Parathyroid adenoma (tissue), 2 donors: ENCODE measurements at regions not wholly inside any gene's neighbourhood (a gene's known extent, or its start where the extent isn't known, plus 50 kb on each side); places are given as distances from the start of the nearest gene placed in this dataset.

Experiments
- H2AFZ ChIP-seq: fragments of 300-600 bp; sonication (generic); one replicate; pipeline ENCODE4 v1.7.0; 2017; ENCODE audit warnings: antibody characterized with exemption, mild to moderate bottlenecking
- H3K27ac ChIP-seq: fragments of 300-600 bp; sonication (generic); one replicate; pipeline ENCODE4 v1.7.0; 2017
- H3K27me3 ChIP-seq: fragments of 300-600 bp; sonication (generic); one replicate; pipeline ENCODE4 v1.7.0; 2017; ENCODE audit warnings: low read length; ENCODE audit not compliant: control insufficient read depth, insufficient read depth
- H3K36me3 ChIP-seq: fragments of 300-600 bp; sonication (generic); one replicate; pipeline ENCODE4 v1.7.0; 2017; ENCODE audit warnings: low read length; ENCODE audit not compliant: control insufficient read depth, insufficient read depth
- H3K4me1 ChIP-seq: fragments of 300-600 bp; sonication (generic); one replicate; pipeline ENCODE4 v1.7.0; 2017; ENCODE audit warnings: control low read depth
- H3K4me2 ChIP-seq: fragments of 300-600 bp; sonication (generic); one replicate; pipeline ENCODE4 v1.7.0; 2017; ENCODE audit warnings: low read length
- H3K4me3 ChIP-seq: fragments of 300-600 bp; sonication (generic); one replicate; pipeline ENCODE4 v1.7.0; 2017; ENCODE audit warnings: low read depth, low read length
- H3K79me2 ChIP-seq: fragments of 300-600 bp; sonication (generic); one replicate; pipeline ENCODE4 v1.7.0; 2017; ENCODE audit warnings: control low read depth
- H3K9ac ChIP-seq: fragments of 300-600 bp; sonication (generic); one replicate; pipeline ENCODE4 v1.7.0; 2017; ENCODE audit warnings: mild to moderate bottlenecking
- H3K9me3 ChIP-seq: fragments of 300-600 bp; sonication (generic); one replicate; pipeline ENCODE4 v1.7.0; 2017; ENCODE audit warnings: low read length; ENCODE audit not compliant: control insufficient read depth
- TF ChIP-seq, protein P1 (sequence below): fragments of 300-600 bp; sonication (generic); IDR thresholded peaks from one replicate; pipeline ENCODE4 v1.7.0; 2017; ENCODE audit warnings: antibody characterized with exemption, mild to moderate bottlenecking
- donor health status: primary hyperparathyroidism.

DNA sequence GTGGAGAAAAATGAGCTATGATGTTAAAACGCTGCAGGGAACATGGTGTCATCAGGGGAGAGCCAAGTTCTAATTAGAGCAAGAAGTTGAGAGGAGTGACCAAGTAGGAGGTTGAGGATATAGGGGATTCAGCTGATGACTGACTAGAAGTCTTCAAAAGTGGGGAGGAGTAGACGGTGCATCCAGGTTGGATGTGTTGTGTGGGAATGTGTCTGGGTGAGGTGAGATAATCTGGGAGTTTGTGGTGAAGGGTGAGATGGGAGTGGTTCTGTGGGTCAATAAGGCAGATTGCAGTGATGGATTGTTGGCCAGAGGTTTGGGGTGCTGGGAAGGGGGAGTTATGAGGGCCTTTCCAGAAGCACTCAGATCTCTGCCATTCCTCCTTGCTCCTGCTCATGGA lies 72.0 kb upstream of the IRF2BP2 start:
- Histone ChIP-seq H3K4me2 (no peak overlapping the region), H3K9me3 (no peaks in the 10 kb centered on the region), H3K27ac (no peak overlapping the region), H2AFZ (no peak overlapping the region), H3K4me1 (no peaks in the 10 kb centered on the region), H3K27me3 (no peaks in the 10 kb centered on the region), H3K79me2 (no peaks in the 10 kb centered on the region), H3K9ac (no peak overlapping the region), H3K4me3 (no peak overlapping the region), H3K36me3 (no peaks in the 10 kb centered on the region)
- TF ChIP-seq, protein P1, sequence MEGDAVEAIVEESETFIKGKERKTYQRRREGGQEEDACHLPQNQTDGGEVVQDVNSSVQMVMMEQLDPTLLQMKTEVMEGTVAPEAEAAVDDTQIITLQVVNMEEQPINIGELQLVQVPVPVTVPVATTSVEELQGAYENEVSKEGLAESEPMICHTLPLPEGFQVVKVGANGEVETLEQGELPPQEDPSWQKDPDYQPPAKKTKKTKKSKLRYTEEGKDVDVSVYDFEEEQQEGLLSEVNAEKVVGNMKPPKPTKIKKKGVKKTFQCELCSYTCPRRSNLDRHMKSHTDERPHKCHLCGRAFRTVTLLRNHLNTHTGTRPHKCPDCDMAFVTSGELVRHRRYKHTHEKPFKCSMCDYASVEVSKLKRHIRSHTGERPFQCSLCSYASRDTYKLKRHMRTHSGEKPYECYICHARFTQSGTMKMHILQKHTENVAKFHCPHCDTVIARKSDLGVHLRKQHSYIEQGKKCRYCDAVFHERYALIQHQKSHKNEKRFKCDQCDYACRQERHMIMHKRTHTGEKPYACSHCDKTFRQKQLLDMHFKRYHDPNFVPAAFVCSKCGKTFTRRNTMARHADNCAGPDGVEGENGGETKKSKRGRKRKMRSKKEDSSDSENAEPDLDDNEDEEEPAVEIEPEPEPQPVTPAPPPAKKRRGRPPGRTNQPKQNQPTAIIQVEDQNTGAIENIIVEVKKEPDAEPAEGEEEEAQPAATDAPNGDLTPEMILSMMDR, result no peak

DNA sequence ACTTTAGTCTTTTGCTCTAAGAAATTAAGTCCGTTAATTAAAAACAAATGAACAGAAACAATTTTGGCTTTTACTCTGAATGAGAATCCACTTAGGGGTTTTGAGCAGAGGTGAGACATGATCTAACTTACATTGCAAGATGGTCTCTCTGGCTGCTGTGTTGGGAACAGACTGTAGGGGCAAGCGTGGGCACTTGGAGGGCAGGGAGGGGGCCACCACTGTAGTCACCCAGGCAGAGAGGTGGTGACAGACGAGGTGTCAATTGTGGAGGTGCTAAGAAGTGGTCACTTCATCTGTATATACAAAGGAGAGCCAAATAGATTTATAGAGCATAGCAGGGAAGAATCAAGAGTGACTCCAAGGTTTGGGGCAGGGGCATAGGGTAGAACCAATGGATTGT lies 71.1 kb upstream of the IRF2BP2 start:
- no peaks in the 10 kb centered on the region for H3K4me1 ChIP-seq
- no peaks in the 10 kb centered on the region for H3K36me3 ChIP-seq
- no peaks in the 10 kb centered on the region for H3K27me3 ChIP-seq
- H3K9me3 ChIP-seq, result no peaks in the 10 kb centered on the region
- TF ChIP-seq, protein P1, result no peak
- H3K4me3 ChIP-seq, result no peak overlapping the region
- no peak overlapping the region for H3K27ac ChIP-seq
- no peak overlapping the region for H2AFZ ChIP-seq
- no peaks in the 10 kb centered on the region for H3K79me2 ChIP-seq
- no peak overlapping the region for H3K4me2 ChIP-seq
- no peak overlapping the region for H3K9ac ChIP-seq

DNA sequence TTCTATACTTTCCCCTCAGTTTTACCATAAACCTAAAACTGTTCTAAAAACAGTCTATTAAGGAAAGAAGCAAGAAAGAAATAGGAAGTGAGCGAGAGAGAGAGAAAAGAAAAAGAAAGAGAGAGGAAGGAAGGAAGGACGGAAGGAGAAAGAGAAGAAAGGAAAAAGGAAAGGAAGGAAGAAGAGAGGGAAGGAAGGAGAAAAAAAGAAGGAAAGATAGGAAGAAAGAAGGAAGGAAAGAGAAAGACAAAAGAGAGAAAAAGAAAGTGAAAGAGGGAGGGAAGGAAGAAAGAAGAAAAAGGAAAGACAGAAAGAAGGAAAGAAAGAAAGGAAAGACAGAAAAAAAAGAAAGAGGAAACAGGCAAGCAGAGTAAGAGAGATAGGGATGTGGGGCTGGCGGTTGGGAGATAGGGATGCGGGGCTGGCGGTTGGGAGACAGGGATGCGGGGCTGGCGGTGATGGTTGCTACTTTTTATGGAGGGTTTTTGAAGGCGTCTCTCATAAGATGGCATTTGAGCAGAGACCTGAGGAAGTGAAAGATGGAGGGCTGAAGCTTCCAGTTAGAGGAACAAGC lies 70.4 kb upstream of the IRF2BP2 start:
- TF ChIP-seq, protein P1, result no peak
- Histone ChIP-seq H3K4me2 (no peak overlapping the region), H3K9ac (no peak overlapping the region), H3K36me3 (no peaks in the 10 kb centered on the region), H3K4me1 (no peaks in the 10 kb centered on the region), H3K9me3 (no peaks in the 10 kb centered on the region), H3K27me3 (no peaks in the 10 kb centered on the region), H3K27ac (no peak overlapping the region), H3K4me3 (no peak overlapping the region), H2AFZ (no peak overlapping the region), H3K79me2 (no peaks in the 10 kb centered on the region)

DNA sequence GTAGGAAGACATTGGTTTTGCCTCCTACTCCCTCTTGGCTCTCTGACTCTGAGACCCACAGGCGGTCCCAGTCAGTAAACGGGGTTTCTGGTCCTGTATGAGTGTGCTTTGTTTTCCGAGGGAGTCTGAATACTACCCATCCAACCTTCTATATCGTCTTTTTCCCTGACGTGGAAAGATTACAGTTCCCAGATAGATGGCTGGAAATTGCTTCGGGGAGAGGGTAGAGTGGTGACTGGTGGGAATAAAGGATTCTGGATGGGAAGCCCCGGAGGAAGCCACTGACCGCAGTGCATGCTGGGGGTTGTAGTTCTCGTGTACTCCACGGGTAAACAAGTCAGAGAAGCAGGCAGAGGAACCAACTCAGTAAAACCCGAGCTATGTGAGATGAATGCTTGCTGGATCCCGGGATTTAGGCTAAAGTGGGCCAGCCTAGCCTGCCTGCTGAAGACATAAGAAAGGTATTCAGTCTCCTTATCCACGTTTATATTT lies 66.2 kb upstream of the IRF2BP2 start:
- Histone ChIP-seq H3K9ac (no peak overlapping the region), H3K36me3 (no peaks in the 10 kb centered on the region), H3K9me3 (no peaks in the 10 kb centered on the region), H3K4me1 (no peaks in the 10 kb centered on the region), H3K27me3 (no peaks in the 10 kb centered on the region), H3K4me2 (peak overlapping the region; percentile 74), H2AFZ (peak overlapping the region; percentile 67), H3K79me2 (no peaks in the 10 kb centered on the region), H3K27ac (peak overlapping the region; percentile 5), H3K4me3 (peak overlapping the region; percentile 54)
- TF ChIP-seq, protein P1, result no peak

DNA sequence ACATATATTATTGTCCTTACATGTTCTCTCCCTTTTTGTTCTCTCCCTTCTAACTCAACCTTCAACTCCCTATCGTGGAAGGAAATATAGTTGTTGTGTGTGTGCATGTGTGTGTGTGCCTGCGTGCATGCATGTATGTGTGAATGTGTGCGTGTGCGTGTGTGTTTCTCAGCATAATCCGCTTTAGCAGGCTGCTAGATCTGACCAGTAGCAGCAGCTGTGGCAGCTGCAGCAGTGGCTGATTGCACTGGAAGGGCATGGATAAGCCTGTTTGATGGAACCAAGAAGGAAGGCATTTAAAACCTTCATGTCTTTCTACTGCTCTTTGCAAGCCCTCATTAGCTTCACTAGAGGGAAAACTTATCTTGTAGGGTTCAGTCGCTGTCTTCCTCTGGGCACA lies 65.6 kb upstream of the IRF2BP2 start:
- TF ChIP-seq, protein P1, result no peak
- Histone ChIP-seq H3K27me3 (no peaks in the 10 kb centered on the region), H3K4me3 (no peak overlapping the region), H3K4me2 (no peak overlapping the region), H3K27ac (peak overlapping the region; percentile 5), H3K9ac (no peak overlapping the region), H3K79me2 (no peaks in the 10 kb centered on the region), H3K36me3 (no peaks in the 10 kb centered on the region), H2AFZ (peak overlapping the region; percentile 67), H3K9me3 (no peaks in the 10 kb centered on the region), H3K4me1 (no peaks in the 10 kb centered on the region)
